ENCODE measurements at regions not wholly inside any gene's neighbourhood (a gene's known extent, or its start where the extent isn't known, plus 50 kb on each side); places are given as distances from the start of the nearest gene placed in this dataset.

DNA sequence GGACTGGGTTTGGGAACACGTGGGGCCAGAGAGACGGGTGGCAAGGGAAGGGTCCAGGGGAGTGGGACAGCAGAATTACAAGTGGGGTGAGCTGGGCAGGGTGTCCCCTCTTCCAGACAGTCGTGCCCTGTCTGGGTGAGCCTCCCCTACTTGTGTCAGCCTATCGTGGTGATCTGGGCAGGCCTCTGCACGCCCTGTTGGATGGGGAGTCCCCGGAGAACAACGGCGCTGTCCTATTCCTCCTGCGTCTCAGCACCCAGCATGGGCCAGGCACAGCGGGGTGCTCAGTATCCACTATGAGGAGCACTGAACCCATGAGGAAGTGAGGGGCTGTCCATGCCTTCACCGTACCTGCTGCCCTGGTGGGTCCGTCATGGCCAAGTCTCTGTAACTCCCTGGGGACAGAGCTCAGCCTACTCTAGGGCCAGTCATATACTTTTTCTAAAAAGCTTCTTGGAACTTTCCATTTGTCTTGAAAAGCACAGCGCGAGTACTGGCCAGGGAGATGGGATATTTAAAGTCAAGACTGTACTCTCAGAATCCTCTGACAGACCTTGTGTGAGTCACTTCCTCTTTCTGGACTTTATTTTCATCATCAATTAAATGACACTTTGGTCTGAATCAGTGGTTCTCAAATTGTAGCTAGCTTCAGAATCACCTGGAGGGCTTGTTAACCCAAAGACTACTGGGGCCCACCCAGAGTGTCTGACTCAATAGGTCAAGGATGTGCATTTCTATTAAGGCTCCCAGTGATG lies 81.7 kb upstream of the NECTIN1 start:
- DNase-seq (ENCODE audit: low spot score): no peak

GRCh38 chr11:119809346-119809745 lies 80.3 kb upstream of the NECTIN1 start:
- no peak for DNase-seq (ENCODE audit: low spot score)

DNA sequence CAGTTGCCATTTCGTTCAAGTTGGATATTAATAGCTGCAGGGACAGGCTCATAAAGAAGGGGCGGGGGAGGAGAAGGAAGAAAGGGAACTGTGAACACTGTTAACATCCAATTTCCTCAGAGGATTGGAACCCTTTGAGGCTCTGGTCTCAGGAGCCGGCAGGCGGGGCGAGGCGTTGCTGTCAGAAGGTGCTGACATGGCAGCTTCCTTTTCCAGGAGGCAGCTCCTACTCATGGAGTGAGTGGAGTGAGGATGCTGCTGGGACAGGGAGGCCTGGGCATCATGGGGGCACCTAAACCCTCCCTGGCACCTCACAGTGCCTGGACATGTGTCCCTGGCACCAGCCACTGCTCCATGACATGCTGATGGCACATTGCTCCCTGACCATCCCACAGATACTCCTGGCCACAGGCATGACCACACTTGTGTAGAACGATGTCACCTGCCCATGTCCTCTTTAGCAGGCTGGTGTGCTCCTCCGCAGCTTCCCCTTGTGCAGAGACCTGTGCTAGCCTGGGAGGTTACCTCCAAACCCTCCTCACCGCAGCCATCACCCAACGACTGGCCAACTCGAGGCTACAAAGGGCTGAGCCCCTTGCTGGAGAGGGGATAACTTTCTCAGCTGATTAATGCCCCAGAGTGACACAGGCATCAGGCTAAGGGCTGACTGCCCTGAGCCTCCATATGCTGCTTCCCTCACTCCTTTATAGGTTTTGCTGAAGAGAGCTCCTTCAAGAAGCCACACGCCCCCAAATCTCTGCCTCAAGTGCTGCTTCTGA lies 79.6 kb upstream of the NECTIN1 start:
- DNase-seq (ENCODE audit: low spot score): no peak

- DNase-seq (ENCODE audit: low spot score): no peak
Measured at GRCh38 chr11:119807841-119808240, 78.8 kb upstream of the NECTIN1 start.

- DNase-seq (ENCODE audit: low spot score): no peak
Measured at GRCh38 chr11:119807402-119807801, 78.4 kb upstream of the NECTIN1 start.

- no peak for DNase-seq (ENCODE audit: low spot score)
Measured at GRCh38 chr11:119806064-119806915, 77.3 kb upstream of the NECTIN1 start.

DNA sequence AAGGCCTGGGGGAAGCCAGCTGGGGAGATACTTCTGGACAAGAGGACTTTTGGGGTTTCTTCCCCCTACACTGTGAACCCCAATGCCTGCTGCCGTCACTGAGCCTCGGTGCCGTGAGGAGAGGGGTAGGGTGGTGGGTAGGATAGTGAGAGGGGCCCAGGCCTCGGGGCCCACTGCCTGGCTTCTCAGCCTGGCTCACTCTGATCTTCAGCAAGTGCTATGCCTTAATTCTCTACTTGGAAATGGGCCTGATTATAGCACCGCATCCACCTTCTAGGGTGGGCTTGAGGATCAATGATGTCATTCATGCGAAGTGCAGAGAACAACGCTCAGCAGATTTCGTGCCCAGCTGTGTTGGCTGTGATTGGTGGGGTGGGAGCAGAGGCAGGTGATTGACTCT lies 76.7 kb upstream of the NECTIN1 start:
- no peak for DNase-seq (ENCODE audit: low spot score)

DNA sequence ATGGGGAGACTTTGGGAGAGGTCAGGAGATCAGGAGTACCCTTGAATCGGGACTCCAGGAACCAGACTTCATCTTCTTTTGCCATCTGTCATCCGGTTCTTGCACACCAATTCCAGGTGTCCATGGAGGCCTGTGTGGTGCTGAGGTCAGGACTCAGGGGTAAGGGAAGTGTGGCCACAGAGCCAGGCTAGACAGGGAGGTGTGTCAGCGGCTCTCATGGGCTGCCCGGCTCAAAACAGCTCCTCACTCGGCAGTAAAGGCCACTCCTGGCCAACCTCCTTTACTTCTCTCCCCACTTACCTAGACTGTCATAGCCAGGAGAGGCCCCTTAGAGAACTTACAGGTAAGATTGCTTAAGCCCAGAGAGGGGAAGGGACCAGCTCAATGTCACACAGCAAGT lies 75.7 kb upstream of the NECTIN1 start:
- no peak for DNase-seq (ENCODE audit: low spot score)

- DNase-seq (ENCODE audit: low spot score): no peak
Measured at GRCh38 chr11:119803726-119804294, 74.8 kb upstream of the NECTIN1 start.

DNA sequence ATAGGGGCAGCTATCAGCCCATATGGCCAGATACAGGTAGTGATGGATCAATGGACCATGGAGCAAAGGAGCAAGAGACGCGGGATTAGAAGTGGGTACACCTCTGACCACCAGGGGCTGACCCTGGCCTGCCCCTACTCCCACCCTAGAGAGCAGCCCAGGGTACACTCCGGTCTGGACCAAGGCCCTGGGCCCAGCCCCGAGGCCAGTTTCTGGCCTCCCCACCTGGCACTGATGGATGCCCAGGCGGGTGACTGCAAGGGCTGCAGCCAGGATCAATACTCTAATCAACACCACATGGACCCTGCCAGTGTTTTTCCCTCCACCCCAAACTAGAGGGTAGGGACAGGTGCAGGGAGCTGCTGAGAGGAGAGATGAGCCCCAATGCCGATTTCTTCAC lies 74.1 kb upstream of the NECTIN1 start:
- DNase-seq (ENCODE audit: low spot score): no peak

- DNase-seq (ENCODE audit: low spot score): no peak
Measured at GRCh38 chr11:119802670-119803069, 73.7 kb upstream of the NECTIN1 start.

DNA sequence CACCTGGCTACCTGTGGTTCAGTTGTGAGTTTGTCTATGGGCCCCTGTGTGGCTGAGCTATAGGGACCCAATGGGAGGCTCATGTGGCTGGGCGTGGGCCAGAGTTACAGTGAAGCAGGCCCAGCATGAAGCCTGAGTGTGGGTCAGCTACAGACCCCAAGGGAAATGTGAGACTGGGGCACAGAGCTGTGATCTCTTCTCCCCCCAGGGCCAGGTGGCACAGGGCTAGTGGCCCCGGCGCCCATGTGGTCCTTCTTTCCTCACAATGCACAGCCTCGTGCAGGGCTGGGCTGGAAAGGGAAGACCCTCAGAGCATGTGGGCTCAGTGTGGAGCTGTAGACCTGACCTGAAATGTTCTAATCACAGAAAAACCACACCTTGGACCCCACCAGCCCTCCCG lies 71.6 kb upstream of the NECTIN1 start:
- no peak for DNase-seq (ENCODE audit: low spot score)

DNA sequence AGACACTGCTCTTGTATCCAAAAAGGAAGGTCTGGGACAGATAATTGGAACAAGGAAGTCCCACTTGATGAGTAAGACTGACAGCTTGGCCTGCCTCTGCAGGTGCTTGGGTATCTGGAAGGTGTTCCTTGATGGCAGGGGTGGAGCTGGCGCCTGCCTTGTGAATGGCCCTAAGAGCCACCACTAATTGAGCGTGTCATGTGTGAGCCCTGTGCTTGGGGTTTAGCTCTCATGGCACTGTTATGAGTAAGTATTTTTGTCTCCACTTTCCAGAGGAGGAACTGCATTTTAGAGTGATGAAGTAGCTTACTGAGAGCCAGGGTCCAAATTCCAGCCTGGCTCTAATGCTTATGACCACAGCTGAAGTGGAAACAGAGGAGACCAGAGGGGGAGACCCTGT lies 71.2 kb upstream of the NECTIN1 start:
- DNase-seq (ENCODE audit: low spot score): no peak

DNA sequence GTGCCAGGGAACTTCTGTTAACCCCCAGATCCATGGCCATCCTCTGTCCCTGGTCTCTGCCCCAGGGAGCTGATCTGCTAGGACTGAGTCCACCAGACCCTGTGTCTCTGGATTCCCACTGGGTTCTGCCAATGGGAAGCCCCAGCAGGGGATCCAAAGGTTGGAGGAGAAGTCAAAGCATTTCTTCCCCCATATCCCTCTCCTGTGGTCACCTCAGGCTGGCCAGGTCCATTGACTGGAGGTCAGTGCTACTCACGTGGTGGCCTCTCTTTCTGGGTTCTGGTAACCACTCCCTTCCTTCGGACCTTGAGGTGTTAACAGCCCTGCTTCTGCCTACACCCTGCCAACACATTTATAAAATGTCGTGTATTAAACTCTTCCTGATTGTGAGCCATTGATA lies 69.7 kb upstream of the NECTIN1 start:
- DNase-seq (ENCODE audit: low spot score): no peak

- DNase-seq (ENCODE audit: low spot score): no peak
Measured at GRCh38 chr11:119797736-119798135, 68.7 kb upstream of the NECTIN1 start.

- DNase-seq (ENCODE audit: low spot score): no peak
Measured at GRCh38 chr11:119797123-119797611, 68.2 kb upstream of the NECTIN1 start.

DNA sequence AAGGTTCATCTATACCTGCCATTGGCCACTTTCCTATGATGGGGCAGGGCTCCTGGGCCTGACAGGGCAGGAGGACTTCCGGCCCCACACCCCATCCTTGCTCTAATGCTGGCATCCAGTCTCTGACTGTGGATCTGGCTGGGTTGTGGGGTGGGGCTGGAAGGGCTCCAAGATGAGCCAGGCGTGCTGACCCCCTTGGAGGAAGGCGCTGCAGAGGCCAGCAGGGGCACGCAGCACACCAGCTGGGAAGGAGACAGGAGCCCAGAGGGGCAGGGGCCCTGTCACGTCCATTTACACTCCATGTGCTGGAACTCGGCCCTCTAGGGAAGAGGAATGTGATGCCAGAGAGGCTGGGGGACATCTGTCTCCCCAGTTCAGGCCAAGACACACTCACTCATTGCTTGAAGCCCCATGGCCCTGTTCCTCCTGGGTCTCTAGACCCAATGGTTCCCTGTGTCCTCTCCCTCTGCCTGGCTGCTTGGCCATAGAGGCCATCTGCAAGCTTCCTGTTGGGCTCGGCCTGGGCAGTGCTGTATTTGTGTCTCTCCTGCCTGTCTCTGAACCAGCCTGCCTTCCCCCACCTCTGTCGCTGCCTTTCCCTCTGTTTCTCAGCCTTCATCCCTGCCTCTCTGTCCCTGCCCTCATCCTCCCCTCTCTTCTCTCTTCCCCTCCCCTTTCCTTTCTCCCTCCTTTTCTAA lies 67.5 kb upstream of the NECTIN1 start:
- DNase-seq (ENCODE audit: low spot score): no peak

DNA sequence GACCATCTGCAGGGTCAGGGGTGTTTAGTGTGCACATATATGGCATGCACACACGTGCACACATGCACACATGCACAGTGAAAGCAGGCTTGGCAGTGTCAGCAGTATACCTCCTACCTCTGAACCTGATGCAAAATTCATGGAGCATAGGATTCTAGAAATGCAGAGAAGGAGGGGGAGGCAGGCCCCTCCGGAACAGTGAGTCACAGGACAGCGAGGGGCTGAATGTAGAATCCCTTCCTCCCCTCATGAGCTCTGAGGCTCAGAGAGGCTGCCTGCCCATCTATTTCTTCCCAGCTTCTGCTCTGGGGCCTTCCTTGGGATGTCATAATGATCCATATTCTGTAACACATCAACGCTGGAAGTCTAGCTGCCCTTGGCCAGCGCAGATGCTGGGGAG lies 66.7 kb upstream of the NECTIN1 start:
- DNase-seq (ENCODE audit: low spot score): no peak

GRCh38 chr11:119795231-119795630 lies 66.2 kb upstream of the NECTIN1 start:
- no peak for DNase-seq (ENCODE audit: low spot score)

GRCh38 chr11:119794756-119795155 lies 65.8 kb upstream of the NECTIN1 start:
- no peak for DNase-seq (ENCODE audit: low spot score)

- no peak for DNase-seq (ENCODE audit: low spot score)
Measured at GRCh38 chr11:119794141-119794665, 65.2 kb upstream of the NECTIN1 start.
